ENCODE measurements at regions not wholly inside any gene's neighbourhood (a gene's known extent, or its start where the extent isn't known, plus 50 kb on each side); places are given as distances from the start of the nearest gene placed in this dataset.
"Not testable (repeated sequence)": the region's sequence is repeated elsewhere in the genome, so short reads cannot be mapped to it uniquely, and the experiment has no call there.

DNA sequence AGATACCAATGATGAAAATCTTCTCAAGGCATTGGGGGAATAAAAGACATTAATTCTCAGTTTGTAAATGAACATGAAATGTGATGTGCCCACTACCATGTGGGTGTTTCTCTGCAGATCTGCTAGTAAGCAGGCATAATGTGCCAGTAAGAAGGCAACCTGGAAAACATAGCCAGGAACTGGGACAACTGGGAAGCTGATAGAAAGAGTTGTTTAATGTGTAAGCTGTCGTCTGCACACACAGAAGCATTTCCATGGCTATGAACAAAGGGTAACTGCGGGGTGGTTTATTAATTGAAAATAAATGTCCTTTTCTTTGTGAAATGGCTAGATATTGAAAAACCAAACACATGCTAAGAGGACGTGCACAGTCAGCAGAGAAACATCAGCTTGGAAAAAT is 52.0 kb downstream of the ZC3H11B start:
- DNase-seq: no peak

DNA sequence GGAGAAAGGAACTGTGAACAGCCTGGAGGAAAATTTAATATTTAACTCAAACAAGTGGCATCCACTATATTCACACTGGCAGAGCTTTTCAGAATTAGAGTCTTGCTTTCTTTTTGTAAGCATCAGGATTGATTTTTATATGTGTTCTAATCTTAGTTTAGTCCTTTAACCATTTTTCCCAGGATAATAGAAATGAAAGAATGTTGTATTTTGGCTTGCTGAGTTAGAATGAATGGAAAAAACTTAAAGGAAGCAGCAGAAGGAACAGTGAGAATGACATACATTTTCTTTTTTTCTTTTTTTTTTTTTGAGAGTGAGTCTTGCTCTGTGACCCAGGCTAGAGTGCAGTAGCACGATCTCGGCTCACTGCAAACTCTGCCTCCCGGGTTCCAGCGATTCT is 53.0 kb downstream of the ZC3H11B start:
- no peak for DNase-seq

DNA sequence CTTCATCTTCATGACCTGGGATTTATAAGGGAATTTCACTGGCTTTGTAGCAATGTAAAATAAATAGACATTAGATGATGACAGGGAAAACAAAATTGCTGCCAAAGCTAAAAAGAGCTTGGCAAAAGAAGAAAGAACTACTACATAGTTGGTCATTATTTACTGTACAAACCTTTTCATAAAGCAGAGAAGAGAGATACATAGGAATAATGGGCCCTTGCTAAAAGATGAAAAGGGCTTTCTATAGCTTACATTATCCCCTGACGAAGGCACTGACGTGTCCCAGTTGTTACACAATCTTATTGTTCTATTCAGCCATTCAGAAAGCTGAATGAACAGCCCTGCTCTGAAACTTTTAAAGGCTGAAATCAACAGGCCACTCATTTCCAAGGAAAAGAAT is 57.1 kb downstream of the ZC3H11B start:
- DNase-seq: no peak

DNA sequence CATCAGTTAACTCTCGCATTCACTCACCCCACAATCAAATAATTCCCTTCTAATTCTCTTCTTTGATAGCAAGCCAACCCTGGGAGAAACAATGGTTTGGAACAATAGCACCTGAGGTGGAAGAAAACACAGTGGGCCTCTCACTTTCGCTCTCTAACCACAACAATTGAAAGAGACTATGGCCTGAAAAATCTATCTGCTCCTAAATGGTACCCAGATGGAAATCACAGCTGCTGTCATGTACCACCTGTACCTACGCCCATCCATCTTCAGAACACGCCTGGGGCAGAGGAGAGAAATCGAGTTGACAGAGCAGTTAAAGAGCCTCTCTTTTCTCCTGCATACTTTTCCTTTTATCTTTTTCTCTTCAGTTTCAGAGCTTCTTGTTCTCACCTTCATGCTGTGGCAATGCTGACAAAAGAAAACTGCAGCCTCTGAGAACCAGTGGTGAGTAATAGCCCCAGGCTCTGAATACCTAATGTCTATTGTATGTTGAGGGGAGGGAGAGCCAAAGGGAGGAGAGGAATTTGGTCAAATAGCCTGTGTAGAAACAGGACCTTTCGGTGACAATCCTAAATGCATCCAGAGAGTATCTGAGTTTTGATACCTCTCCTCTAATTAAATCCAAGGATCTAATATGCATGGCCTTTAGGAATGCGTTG is 57.7 kb downstream of the ZC3H11B start:
- no peak for DNase-seq

DNA sequence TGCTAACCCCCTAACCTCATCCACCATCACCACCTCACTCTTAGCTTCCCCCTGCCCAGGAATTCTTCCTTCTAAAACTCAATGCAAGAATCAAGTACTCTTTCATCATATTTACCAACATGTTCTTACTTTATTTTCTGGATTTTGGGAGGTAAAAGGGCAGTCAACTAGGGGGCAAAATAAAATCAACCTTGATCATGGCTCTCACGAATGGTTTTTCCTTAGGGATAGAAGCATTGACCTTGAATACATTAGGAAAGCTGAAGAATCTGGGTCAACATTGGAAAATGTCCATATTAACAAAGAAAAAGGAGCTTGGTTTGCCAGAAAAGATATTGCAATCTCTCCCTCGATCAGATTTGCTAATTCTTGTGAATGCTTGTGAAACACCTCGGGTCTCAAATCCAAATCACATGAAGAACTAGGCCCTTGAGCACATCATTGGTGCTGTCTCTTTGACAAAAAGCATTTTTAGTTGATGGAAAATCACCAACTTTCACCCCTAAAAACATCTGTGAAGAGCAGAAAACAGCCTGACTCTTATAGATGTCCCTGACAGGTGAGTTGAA is 58.9 kb downstream of the ZC3H11B start:
- DNase-seq: no peak

DNA sequence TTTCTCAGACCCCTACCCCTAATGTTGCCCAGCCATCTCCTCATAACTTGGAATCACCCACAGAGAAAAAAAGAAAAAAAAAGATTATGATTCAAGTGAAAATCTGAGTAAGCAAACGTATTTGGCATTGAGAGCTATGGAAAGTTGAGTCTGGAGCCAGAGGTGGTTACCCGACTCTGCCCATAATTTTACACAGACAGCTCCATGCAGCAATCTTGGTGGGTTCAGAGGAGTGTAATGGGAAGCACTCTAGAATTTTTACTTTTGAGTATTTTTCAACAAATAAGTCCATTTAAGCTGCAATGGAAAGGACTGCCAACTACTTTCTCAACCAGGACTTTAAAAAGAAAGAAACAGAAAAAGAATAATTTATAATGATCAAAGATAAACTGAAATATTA is 62.7 kb downstream of the ZC3H11B start:
- DNase-seq: no peak

DNA sequence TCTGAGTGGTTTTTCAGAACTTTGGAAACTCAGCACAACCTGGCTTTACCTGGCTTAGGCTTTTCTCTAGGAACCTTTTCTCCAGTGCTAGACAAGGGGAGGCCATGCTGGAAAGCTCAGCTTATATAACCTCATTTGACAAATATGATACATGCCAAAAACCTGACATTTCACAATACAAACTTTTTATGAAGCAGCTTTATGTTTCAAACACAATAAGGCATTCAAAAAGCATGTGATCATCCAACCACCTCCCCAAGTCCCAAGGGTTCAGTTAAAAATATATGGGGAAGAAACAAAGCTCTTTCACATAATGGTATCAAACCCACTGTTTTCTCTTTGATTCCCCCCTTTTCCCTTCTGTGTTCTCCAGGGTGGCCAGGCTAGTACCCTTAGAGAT is 63.7 kb downstream of the ZC3H11B start:
- no peak for DNase-seq

DNA sequence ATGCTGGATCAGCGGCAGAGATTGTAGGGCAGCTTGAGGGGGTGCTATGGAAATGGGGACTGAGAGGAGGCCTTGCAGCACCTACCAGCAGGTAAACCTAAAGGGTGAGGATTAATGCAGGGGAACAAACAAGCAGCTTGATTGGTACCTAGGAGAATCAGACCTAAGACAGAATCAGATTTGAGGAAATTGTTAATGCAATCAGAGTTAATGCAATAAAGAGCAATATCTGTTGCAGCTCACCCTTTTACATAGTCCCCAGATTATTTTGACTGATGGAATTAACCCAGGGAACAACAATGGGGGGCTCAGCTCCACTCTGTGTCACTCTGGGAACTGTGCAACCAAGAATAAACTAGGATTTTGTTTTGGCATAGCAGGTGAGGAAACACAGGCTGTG is 64.5 kb downstream of the ZC3H11B start:
- DNase-seq: no peak

DNA sequence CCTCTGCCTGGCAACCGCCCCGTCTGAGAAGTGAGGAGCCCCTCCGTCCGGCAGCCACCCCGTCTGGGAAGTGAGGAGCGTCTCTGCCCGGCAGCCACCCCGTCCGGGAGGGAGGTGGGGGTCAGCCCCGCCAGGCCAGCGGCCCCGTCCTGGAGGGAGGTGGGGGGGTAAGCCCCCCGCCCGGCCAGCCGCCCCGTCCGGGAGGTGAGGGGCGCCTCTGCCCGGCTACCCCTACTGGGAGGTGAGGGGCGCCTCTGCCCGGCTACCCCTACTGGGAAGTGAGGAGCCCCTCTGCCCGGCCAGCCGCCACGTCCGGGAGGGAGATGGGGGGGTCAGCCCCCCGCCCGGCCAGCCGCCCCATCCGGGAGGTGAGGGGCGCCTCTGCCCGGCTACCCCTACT is 67.1 kb downstream of the ZC3H11B start:
- DNase-seq: not testable (repeated sequence)

DNA sequence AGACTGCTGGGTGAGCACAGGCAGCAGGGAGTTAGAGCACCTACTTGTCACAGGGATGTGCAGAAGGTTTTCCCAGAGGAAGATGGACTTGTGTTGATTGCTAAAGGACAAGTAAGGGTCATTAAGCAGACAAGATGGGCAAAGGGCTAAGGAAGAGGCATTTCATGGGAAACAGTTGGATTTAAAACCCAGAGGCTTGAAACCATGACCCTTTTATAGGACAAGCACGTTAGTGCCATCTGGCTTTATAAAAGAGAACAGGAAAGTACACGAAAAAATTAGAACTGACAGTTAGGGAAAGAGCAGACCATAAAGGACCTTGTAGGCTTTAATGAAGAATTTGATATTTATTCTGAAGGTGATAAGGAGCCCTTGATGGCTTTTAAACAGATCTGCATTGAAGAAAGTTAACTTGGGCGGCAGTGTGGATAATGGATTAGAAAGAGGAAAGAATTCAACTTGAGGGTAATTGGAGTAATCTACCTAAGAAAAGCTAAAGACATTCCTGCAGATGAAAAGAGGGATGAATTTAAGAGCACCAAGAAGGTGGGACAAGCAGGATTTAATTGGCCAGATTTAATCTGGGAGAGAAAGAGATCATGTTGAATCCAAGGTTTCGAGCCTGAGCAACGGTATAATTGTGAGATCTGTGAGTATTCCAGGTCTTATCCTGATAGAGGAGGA is 68.6 kb downstream of the ZC3H11B start:
- no peak for DNase-seq

DNA sequence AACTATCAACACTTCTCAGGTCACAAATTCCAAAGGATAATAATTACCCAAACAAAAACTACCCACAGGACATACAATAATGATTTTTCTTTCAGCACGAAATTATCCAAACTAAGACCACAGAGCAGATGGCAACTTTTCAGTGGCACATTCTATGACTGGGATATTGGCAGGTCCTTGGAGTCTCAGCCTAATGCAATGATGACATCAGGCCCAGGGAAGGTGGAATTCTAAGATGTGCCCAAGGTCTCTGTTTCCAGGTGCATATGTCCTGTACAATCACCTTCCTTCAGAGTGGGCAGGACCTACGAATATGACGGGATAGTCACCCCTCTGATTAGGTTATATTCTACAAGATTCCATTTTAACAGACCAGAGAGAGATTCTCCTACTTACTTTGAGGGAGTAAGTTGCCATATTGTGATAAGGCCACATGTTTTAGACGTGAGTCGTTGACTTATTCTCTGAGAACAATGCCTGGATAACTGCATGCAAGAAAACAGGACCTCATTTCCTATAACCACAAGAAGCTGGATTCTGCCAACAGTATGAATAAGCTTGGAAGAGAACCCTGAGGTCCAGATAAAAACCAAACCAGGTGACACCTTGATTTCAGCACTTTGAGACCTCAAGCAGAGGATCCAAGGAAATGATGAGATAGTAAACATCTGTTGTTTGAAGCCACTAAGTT is 69.9 kb downstream of the ZC3H11B start:
- no peak for DNase-seq

DNA sequence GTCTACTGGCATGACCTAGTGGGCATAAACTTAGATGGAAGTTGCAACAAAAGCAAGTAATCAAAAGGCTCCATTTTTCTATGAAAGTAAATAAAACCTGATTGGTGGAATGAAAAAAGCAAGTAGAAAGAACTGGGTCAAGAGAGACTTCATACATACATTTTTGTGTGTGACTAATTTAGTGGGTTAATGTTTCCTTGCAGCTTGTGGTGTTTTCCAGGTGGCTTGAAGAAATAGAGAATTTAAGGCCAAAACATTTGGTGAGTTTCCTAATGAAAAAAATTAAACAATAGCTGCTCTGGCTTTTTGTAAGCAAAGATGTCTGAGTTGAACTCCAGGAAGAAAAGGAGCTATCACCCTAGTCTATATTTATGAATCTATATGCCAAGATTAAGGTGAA is 71.0 kb downstream of the ZC3H11B start:
- DNase-seq: no peak

DNA sequence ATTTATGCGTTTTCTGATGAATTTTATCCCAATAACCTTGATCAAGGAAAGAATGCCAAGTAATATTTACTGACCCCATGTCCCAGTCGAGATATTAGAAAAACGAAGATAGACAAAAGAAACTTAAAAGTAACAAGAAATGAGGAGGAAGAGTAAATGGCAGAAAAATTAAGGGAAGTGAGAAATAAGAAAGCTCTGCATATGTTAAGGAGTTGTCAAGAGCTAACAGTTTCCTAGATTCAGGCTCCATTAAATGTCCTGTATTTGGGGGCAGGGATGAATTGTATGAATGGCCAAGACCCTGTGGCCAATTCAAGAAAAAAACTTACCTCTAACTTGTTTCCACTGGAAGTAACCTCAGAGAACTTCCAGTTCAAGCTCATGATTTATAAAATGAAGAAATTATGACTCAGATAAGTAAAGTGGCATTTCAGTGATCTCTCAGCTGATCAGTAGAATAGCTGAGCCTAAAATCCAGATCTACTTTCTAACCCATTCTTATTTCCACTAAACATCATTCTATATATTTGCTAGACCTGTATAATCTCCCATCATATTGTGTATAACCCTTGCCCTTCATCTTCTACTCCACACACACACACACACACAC is 73.2 kb downstream of the ZC3H11B start:
- DNase-seq: no peak

DNA sequence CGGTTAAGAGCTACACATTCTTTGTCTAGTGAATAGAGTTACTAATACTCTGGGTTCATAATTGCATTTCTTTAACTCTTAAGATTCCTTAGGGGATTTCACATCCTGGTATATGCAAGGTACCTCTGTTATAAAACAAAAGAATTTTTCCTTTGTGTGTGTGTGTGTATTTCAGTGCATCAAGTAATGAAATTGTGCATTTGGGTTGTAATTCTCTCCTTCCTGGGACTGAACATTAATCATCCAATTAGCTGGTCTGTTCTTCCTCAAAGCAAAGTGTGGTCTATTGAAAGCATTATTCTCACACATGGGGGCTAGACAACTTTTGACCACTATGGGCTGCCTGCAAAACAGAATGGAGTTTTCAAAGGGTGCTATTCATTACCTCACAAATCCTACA is 74.0 kb downstream of the ZC3H11B start:
- no peak for DNase-seq

DNA sequence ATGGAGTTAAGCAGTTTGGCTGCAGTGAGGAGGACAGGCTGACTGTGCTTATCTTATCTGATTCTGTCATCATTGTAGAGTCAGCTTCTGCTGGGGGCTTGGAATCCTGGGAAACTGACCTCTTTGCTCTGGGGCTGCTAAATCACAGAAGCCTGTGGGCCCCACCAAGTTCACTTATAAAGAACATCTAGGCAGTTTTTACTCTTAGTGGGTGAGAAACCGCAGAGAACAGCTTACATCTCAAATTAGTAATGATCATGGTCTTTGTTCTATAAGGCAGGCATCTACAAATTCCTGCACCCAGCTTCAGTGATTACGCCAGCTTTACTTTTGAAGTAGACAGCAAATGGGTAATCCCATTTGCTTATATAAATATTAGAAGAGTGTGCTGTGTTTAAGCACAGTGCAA is 75.7 kb downstream of the ZC3H11B start:
- no peak for DNase-seq

DNA sequence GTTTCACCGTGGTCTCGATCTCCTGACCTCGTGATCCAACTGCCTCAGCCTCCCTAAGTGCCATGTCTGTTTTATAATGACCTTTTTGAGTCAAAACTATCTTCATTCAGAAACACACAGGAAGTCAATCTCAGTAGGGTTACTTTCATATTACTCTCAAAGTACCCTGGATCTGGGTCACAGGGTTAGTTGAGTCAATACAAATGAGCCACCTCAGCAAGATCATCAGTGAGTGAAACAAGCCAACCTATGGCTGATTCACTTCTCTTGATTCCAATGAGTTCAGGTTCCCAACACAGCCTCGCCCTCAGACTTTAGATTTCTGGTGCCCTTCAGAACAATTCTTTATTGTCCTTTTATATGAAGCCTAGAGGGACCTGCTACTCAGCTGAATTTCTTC is 76.9 kb downstream of the ZC3H11B start:
- DNase-seq: no peak

DNA sequence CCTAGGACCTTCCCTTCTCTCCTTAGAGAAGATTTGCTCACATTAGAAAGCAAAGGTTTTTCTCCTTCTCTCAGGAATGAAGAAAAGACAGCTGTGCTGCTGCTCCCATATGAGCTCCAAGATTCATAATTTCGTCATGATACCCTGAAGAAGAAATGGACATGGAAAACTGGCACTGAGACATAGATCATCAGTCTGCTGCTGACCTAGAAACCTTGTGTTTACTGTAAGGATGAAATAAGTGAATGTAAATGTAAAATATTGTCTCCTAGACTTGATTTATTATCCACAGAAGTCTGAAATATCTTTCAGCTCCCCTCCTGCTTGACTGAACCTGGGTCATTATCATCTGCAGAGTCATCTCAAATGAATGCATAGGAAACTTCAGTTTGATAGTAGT is 77.9 kb downstream of the ZC3H11B start:
- DNase-seq: no peak

DNA sequence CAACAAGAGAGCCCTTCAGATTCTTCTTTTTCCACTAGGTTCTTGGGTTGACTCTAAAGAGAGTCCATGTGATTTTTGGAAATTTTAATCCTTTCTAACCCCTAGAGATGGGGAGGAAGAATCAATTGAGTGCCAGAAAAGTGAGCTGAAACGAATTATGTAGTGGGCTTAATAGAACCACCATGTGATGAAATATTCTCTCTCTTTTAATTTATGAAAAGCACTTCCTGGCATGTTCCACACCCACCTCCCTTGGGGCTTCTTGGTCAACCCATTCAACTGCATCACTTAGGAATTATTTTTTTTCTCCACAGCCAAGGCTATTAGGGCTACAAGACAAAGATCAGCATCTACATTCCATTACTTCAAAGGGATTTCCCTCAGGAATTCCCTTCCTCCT is 79.6 kb downstream of the ZC3H11B start:
- no peak for DNase-seq

DNA sequence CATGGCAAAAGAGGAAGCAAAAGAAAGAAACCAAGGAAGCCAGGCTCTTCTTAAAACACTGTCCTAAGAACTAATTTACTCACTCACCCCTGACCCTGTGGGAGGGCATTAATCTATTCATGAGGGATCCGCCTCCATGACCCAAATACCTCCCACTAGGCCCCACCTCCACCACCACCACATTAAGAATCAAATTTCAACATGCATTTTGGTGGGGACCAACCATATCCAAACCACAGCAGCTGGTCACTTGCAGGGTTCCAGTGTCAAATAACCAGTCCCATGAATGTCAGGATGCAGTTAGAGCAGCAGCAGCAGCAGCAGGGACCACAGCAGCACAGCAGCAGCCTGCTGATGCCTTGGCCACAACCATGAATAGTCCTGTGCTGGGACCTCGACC is 83.8 kb downstream of the ZC3H11B start:
- no peak for DNase-seq

DNA sequence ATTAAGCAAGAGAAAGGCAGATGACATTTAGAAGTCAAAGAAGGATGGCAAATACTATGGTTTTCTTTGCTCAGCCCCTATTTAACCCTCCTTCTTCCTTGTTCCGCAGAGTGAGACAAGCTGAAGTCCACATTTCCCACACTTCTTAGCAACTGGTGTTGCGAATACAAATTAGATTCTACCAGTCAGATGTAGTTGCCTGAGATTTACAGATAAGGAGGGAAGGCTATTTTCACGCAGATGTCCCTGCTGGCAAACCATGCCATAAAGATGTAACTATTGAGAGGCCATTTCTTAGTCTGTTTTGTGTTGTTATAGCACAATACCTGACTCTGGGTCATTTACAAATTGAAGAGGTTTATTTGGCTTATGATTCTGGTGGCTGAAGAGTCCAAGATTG is 84.3 kb downstream of the ZC3H11B start:
- DNase-seq: no peak

DNA sequence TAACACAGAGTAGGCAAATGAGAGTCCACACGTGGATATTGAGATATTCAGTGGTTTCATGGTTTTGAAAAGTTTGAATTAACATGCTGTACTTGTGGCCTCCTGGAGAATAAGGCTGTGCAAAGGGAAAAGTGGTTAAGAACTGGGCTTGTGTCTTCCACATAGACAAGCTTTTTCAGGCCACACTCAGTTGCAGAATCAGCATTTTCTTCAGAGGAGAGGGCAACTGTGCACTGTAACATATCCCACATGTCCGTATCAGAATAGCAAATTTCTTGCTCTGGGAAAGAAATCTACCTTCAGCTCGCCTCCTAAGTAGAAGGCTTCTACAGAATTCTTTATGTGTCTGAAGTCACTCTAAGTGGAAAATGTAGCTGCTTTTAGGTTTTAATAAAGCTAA is 84.9 kb downstream of the ZC3H11B start:
- DNase-seq: no peak

DNA sequence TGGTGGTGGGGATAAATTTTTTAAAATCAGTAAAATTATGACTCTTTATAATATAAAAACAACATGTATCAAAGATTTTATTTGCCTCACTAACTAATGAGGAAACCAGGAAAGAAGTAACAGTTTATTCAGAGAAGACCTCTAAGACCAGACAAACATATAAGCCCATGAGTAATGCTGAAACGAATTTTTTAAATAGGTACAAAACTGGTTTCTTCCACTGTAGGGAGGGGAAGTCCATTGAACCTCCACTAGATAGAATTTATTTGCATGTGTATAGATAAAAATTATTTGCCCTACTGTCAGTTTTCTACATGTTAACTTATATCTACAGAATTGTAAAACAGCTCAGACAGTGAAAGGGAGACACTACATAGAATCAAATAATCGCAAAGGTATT is 86.8 kb downstream of the ZC3H11B start:
- no peak for DNase-seq

DNA sequence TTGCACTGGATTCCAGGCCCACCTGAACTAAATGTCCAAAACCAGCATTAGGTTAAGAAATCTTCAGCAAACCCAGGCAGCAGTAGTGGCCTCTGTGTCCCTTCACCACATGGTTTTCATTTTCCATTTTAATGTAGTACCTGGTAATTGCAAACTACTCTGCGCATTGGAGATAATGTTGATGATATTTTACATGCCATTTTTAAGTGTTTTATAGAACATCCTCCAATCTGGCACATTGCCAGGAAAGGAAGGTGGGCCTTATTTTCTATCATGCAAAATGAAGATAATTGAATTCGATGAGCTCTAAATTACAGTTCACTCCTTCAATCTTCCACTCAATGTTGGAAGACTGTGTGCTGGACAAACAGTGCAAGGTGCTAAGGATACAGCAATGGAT is 89.5 kb downstream of the ZC3H11B start:
- no peak for DNase-seq

DNA sequence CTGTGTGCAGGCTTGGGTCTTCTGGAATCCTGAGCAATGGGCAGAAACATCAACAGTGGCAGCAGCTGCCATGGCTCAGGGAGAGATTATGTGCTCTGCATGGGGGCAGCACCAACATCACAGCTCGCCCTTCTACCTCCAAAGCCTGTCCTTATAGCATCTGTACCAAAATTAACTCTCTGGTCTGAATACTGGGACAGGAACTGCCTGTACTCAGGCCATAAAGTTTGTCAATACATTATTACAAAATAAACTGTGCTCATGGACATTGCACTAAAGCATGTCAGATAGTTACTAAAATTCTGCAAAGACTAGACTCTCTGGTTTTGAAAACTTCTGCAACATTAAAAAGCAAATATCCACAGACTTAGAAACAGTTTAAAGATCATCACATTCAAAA is 91.6 kb downstream of the ZC3H11B start:
- DNase-seq: no peak
